HT-29 (cell line): ENCODE measurements at regions not wholly inside any gene's neighbourhood (a gene's known extent, or its start where the extent isn't known, plus 50 kb on each side); places are given as distances from the start of the nearest gene placed in this dataset.
A peak's percentile ranks its signal among the peaks of the same experiment; 100 is the strongest.
"Not testable (repeated sequence)": the region's sequence is repeated elsewhere in the genome, so short reads cannot be mapped to it uniquely, and the experiment has no call there.

Experiments used
- DNase-seq: peaks from one replicate; pipeline ENCODE4 v3.0.0-alpha.2; 2015; ENCODE audit warnings: low spot score

DNA sequence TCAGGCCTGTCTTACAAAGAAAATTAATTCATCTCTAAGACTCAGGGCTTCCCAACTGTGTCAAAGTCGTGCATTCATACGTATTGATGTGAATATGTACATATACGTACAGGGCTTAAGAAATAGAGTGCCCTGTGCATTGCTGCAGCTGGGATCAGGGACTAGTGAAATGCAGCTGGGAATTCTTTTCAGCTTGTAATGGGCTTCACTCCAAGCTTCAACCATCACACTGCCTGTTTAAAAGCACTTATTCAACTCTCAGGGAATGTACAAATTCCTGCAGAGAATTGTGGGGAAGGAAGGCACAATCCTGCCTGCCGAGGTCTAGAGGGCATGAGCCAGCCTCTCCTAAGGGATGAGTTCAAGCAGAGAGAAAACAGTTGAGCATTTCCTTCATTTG lies 59.6 kb upstream of the MAN2A1 start:
- DNase-seq: no peak

GRCh38 chr5:109628591-109628990 lies 61.1 kb upstream of the MAN2A1 start:
- DNase-seq: no peak

GRCh38 chr5:109621266-109621665 lies 68.5 kb upstream of the MAN2A1 start:
- DNase-seq: not testable (repeated sequence)

DNA sequence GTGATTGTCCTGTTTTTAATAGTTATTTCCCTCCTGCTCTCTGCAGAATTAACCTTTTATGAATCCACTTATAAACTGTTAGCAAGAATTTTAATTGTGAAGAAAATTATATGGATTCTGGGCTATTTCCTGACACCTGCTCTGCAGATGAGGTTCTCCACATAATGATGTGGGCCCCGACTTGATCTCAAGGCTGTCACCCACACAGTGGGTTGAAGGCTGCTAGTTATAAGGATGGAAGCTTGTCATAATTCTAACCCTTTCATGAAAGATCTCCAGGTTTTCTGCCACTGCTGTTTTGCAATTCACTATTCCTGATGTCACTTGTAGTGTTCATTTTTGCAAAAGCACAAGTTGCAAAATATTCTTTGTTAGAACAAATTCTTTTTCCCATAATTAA lies 69.1 kb upstream of the MAN2A1 start:
- no peak for DNase-seq

DNA sequence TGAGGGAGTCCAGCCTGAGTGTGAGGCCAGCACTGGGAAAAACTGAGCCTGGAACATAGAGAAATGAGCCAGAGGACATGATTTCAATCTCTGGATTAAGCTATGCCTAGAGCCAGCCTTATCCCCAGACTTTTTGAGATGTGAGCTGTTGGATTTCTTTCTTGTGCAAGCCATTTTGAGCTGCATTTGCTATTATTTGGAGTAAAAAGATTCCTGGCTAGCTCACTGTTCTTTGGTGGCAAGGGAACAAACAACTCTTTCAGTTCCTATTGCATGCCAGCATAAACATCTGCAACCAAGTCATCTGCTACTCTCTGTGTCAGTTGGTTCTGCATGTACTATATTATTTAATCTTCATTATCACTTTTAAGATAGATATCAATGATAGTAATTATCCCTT lies 70.1 kb upstream of the MAN2A1 start:
- DNase-seq: no peak

DNA sequence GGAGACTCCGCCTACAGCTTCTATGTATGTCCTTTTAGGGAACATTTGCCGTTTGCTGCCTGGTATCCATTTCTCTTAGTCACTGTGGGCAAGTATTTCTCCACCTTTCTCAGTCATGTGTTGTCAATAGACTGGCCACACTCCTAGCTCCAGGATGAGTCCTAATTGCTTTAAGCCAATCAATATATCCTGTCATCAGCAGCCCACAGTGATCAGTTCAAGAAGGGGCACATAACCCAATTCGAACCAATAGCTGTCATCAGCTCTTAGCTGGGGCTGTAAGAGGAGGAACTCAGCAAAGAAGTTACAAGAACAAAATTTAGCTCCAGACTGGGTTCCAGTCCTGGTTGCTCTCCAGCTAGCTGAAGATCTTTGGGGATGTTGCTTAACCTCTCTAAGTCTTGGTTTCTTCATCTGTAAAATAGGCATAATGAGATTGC lies 70.7 kb upstream of the MAN2A1 start:
- DNase-seq: no peak

- DNase-seq: no peak
Observed at GRCh38 chr5:109614981-109615380, 74.7 kb upstream of the MAN2A1 start.

DNA sequence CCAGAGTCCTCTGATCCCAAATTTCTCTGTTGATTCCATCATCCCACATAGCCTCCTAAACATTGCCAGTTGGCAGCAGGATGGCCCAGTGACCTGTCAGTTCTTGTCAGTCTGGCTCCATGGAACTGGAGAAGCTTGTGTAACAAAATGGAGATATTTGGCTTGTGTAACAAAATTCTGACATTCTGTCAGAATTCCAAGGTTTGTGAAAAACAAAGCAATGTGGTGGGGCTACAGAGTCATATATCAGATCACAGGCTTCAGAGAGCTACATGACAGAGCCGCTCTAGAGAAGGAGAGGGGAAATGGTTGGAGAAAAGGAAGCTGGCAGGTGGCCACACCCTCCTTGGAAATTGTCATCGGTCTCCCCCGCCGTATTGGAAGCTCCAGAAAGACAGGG lies 75.4 kb upstream of the MAN2A1 start:
- no peak for DNase-seq

DNA sequence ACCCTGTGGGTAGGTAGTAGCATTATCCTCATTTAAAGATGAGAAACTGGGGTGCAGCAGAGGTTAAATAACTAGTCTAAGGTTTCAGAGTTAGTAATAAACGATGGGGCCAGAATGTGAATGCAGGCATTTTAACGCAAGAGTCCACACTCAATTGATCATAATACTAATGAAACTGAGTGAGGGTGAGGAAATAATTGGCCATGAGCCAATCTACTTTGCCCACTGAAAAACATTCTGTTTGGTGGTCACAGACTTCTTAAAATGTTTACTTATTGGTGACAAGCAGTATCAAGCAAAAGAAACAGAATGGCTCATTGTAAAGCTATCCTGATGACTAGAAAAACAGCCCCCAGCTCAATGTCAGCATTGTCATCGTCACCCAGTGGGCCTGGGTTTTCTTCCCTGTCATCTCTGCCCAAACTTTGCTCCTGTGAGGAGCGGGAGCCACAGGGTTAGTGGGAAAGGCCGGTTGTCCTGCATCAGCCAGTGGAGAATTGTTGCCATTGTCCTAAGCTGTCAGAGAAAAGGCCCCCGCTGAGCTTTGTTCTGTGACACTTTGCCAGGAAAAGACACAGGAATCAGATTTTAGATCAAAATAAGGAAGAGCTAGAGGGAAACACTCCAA lies 77.3 kb upstream of the MAN2A1 start:
- no peak for DNase-seq

DNA sequence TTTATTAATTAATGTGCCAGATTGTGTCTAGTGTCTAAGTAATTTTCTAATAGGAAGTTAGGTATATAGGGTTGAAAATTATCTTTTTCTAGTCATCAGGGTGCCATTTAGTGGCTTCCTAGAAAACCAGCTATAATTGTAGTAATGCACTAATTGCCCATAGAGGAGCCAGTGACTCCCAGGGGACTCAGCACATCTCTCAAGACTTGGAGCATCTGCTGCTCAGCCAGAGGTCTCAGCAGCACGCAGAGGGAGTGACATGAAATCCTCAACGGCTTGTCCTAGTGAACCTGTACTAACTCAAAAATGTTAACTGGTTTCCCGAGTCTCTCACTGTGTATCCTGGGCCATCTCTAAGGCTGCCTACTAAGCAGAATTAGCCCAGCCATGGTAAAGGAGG lies 78.2 kb upstream of the MAN2A1 start:
- no peak for DNase-seq

DNA sequence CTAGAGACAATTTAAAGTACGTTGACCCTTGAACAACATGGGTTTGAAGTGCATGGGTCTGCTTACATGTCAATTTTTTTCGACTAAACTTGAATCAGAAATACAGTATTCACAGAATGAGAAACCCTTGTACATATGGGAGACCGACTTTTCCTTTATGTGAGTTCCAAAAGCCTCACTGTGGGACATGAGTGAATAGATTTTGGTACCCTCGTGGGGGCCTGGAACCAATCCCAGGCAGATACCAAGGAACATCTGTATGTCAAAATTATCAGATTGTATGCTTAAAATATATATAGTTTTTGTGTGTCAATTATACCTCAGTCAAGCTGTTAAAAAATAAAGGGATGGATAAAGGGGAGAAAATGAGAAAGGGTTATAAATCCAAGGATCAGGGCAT lies 78.7 kb upstream of the MAN2A1 start:
- no peak for DNase-seq

DNA sequence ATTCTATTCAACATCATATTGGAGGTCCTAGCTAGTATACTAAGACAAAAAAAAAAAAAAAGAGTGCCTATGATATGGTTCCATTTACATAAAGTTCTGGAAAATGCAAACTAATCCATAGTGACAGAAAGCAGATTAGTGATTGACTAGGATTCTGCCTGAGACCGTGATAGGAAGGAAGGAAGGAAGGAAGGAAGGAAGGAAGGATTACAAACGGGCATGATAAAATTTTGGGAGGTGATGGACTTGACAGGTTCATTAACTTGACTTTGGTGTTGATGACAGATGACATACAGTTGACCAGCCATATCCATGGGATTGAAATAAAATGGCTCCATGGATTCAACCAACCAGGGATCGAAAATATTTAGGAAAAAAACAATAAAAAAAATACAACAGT lies 79.1 kb upstream of the MAN2A1 start:
- DNase-seq: no peak

- no peak for DNase-seq
Observed at GRCh38 chr5:109605207-109605730, 84.5 kb upstream of the MAN2A1 start.

DNA sequence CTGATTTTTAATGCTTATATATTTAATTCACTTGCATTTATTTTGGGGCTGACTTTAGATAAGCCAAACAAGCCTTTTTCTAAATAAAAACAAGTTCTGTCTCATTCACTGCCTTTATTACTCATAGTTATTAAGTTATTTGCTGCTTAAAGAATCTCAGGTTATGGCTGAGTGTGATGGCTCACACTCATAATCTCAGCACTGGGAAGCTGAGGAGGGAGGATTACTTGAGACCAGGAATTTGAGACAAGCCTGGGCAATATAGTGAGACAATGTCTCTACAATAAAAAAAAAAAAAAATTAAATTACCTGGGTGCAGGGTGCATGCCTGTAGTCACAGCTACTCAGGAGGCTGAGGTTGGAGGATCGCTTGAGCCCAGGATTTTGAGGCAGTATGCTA lies 85.0 kb upstream of the MAN2A1 start:
- no peak for DNase-seq

- DNase-seq: no peak
Observed at GRCh38 chr5:109601736-109602135, 88.0 kb upstream of the MAN2A1 start.

GRCh38 chr5:109597893-109598292 lies 91.8 kb upstream of the MAN2A1 start:
- no peak for DNase-seq

GRCh38 chr5:109594217-109594616 lies 95.5 kb upstream of the MAN2A1 start:
- no peak for DNase-seq

DNA sequence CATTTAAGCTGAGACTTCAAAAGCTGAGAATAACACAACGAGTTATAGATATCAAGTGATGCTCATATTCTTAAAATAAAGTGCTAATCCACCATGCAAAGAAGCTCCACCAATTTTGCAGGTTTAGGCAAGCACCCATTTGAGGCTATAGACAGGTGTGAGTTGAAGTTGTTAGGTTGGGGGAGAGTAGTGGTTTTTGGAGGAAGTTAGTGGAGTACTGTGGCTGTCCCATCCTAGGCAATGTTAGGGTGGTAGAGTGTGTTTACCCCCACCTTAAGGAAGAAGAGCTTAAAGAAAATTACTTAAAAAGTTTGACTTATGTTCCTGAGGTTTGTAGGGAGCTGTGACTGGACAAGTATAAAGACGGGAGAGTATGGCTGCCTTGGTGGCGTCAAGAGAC lies 98.9 kb upstream of the MAN2A1 start:
- DNase-seq: no peak

GRCh38 chr5:109589986-109590385 lies 99.7 kb upstream of the MAN2A1 start:
- peak; percentile 5 for DNase-seq

- no peak for DNase-seq
Observed at GRCh38 chr5:109589239-109589638, 100.5 kb upstream of the MAN2A1 start.

DNA sequence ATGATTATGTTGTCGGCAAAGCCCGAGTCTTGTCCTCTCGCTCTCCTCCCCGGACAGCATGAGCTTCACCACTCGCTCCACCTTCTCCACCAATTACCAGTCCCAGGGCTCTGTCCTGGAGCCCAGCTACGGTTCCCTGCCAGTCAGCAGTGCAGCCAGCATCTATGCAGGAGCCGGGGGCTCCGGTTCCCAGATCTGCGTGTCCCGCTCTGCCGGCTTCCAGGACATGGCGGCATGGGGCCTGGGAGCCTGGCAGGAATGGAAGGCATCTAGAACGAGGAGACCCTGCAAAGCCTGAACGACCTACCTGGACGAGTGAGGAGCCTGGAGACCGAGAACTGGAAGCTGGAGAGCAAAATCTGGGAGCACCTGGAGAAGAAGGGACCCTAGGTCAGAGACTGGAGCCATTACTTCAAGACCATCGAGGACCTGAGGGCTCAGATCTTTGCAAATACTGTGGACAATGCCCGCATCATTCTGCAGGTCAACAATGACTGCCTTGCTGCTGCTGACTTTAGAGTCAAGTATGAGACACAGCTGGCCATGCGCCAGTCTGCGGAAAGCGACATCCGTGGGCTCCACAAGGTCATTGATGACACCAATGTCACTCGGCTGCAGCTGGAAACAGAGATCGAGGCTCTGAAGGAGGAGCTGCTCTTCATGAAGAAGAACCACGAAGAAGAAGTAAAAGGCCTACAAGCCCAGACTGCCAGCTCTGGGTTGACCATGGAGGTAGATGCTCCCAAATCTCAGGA lies 101.3 kb upstream of the MAN2A1 start:
- no peak for DNase-seq

DNA sequence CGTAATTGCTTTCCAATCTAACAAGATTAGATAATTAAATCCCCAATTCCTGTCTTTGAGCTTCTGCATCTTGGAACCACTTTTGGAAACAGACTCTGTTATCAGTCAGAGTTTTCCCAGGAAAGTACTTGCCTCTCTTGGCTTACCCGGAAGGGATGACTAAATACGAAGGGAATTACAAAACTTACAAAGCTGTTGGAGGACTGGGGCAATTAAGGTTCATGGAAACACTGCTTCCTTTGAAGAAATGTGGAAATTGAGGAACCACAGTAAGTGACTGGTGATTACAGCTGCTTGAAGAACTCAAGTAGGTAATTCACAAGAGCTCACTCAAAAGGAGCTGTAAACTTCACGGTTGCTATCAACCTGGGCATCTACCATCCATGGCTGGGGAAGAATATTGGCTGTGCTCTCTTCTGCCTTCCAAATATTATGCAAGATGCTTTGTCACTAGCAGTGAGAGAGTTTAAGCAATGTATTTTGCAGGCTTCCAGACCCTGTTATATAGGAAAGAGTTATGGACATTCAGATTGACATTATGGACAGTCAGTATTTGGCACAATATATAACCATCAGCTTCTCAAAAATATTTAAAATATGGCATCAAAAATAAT lies 104.6 kb upstream of the MAN2A1 start:
- no peak for DNase-seq

DNA sequence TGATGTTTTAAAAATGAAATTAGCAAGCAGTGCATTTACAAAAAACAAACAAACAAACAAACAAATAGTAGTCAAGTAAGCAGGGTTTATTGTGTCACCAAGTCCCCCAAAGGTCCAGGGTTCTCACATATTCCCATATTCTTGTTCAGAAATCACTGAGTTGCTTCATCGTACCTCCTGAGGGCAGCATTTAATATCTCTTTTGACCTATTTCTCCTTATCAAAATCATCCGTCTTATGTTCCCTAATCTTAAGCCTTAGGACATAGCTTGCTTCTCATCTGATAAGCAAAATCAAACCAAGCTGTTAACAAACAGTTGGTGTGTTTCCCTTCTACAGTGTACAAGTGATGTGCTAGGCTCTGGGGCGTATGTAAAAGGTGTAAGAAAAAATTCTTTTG lies 109.5 kb upstream of the MAN2A1 start:
- no peak for DNase-seq
